HG03025 (cell line): ENCODE measurements at regions not wholly inside any gene's neighbourhood (a gene's known extent, or its start where the extent isn't known, plus 50 kb on each side); places are given as distances from the start of the nearest gene placed in this dataset.
"Not testable (repeated sequence)": the region's sequence is repeated elsewhere in the genome, so short reads cannot be mapped to it uniquely, and the experiment has no call there.

ENCODE experiments used
- ATAC-seq: cut with Tn5 transposase; IDR thresholded peaks from one replicate; pipeline ENCODE4 v1.9.1; 2021; ENCODE audit warnings: mild to moderate bottlenecking, moderate library complexity; ENCODE audit not compliant: unreplicated experiment, low FRiP score

GRCh38 chr14:55884819-55885218, 233.4 kb upstream of the PELI2 start:
- ATAC-seq, result no peak

DNA sequence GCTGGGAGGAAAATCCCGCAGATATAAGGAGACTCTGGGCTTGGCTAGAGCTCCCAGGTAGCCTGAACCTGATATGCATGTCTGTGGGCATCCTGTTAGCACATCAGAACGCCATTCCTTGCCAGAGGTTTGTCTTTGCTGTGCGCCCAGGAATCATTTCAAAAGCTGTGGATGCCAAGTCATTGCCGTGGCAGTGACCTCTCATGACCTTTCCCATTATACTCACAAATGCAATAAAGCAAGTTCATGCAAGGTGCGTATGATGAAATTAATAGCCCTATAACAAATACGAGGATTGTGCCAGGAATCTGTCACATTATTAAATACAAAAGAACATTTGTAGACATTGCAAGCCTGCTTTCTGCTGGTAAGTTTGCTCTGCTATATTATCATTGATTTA, 229.1 kb upstream of the PELI2 start:
- ATAC-seq, result no peak

DNA sequence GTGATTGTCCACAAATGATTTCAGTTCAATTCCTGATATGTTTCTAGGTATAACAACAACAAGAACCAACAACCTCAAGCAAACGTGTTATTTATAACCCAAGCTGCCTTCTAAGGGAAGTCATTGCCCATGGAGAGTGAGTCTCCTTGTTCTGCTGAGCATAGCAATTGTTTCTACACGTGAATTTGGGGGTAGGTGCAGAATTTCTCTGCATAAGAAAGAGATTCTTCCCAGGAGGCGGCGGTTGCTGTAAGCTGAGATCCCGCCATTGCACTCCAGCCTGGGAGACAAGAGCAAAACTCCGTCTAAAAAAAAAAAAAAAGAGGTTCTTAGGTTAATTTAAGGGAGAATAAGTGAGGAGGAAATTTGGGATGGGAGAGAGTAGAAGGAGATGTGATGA, 226.5 kb upstream of the PELI2 start:
- ATAC-seq, result no peak

GRCh38 chr14:55892906-55893305, 225.3 kb upstream of the PELI2 start:
- no peak for ATAC-seq

- ATAC-seq, result no peak
Measured at GRCh38 chr14:55893705-55894104, 224.5 kb upstream of the PELI2 start.

GRCh38 chr14:55897031-55897430, 221.2 kb upstream of the PELI2 start:
- ATAC-seq, result no peak

- no peak for ATAC-seq
Measured at GRCh38 chr14:55898938-55899337, 219.3 kb upstream of the PELI2 start.

GRCh38 chr14:55899531-55899930, 218.7 kb upstream of the PELI2 start:
- ATAC-seq, result no peak

DNA sequence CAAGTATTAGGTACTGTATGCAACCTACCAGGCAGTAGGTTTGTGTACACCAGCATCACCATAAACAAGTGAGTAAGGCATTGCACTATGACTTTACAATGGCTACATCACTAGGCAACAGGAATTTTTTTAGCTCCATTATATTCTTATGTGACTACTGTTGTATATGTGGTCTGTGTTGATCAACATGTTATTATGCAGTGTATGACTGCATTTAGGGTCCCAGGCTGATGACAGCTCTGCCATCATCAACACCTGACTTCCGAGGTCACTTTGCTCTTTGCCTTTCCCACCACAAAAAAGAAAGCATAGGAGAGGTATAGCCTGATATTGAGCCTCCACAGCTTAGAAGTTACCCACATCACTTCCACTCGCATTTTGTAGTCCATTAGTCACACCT, 217.5 kb upstream of the PELI2 start:
- ATAC-seq, result no peak

- no peak for ATAC-seq
Measured at GRCh38 chr14:55901291-55901690, 216.9 kb upstream of the PELI2 start.

DNA sequence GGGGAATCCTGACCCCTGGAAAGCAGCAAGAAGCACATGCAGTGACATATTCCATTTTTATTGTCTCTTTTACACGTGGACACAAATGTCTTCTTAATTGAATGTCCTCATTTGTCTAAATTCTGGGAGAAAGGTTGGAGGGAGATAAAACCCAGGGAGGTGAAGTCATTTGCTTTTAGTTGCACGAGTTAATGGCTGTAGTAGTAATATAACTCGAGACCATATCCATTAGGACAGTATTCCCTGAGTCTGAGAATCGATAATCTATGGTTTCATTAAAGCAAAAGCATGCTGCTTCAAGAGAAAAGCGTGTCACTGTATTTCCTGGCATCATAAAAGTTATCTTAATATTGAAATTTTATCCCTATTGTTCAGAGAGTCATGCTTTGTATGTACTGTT, 216.0 kb upstream of the PELI2 start:
- ATAC-seq, result no peak

- ATAC-seq, result no peak
Measured at GRCh38 chr14:55904086-55904485, 214.1 kb upstream of the PELI2 start.

DNA sequence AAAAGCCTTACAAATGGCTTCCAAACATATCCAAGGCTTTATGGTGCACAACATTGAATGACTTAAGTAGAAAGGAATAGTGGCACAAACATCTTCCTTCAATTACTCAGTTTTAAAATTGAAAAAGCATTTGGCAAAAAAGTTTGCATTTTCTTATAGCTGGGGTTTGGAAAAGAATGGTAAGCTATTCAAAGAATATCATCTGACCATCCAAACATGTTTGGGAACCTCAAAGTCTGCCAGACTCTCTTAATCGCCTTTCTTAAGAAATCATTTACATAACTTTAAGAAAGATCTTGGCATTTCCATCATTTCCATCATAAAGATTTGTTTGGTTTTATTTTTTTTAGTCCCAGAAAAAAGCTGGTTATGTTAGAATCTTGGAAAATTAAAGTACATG, 210.1 kb upstream of the PELI2 start:
- no peak for ATAC-seq

- no peak for ATAC-seq
Measured at GRCh38 chr14:55909879-55910278, 208.3 kb upstream of the PELI2 start.

DNA sequence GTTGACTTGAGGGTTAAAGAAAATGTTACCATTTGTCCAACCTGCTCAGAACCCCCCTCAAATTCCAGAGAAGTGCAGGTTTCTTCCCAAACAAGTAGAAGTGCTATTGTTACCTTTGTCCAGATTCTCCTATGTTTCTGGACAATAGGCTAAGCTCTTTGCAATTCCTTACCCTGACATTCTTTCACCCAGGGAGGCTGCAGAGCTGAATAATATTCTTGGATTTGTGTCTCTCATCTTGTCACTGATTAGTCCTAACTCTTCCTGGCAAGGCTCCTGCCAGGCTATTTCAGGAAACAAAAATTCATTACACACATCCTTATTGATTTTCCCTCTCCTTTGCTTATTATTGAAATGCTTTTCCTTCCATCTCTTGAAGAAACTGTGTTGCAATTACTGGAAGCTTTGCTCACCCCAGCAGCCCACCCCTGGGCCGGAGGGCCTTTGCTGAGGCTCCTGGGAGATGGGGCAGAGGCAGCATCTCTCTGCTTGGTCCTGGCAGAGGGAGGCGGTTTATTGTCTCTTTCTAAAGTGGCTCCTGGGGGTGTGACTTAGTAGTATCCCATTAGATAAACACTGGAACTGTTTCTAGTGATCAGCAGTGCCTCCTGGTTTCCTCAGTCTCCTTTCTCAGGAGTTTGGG, 207.5 kb upstream of the PELI2 start:
- no peak for ATAC-seq

DNA sequence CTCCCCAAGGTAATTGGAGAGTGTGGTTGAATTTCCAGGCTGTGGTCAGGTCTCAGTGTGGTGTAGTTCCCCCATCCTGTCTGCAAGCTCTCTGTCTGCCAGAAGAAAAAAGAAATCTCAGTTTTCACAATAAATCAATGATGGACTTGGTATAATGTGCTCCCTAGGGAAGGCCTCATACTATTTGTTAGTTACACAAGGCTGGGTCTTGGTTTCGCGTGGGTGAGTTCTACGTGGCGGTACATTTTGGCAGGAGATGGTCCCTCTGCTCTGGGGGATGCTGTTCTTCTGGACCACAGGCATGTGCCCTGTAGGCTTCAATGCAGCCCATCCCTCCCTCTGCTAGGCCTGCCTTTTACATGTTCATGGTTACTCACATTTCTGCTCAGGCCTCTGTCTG, 206.4 kb upstream of the PELI2 start:
- ATAC-seq, result no peak

GRCh38 chr14:55912344-55912743, 205.9 kb upstream of the PELI2 start:
- no peak for ATAC-seq

DNA sequence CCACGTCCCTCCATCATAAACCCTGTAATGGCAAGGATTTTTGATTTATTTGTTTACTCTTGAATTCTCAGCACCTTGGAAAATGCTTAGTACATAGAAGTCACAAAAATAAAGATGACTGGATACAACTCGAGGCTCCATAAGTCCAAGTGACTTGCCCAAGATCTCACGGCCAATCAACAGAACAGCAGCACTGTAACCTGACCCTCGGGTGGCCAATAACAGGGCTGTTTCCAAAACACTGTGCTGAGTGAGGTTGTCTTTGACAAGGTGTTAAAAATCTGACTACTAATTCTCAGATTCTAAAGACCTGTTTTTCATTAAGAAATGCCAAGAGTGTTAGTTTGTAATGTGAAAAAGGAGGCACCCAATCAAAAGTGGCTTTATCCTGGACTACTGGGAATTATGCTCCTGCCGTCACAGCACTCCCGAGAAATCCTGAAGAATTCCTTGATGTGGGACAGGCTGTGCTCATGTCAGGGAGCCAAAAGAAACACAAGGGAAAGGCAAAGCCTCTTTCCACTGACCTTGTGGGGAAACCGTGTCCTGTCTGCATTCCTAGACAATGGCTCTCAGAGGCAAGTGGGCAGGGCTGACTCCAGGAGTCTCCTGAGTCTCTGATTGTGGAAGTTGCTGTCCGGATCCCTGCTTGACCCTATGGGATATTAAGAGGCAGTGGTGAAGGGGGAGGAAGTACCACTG, 204.7 kb upstream of the PELI2 start:
- ATAC-seq, result no peak

- ATAC-seq, result no peak
Measured at GRCh38 chr14:55914771-55915170, 203.4 kb upstream of the PELI2 start.

- no peak for ATAC-seq
Measured at GRCh38 chr14:55915456-55915855, 202.8 kb upstream of the PELI2 start.

- ATAC-seq, result not testable (repeated sequence)
Measured at GRCh38 chr14:55919800-55920199, 198.4 kb upstream of the PELI2 start.

- no peak for ATAC-seq
Measured at GRCh38 chr14:55921511-55921910, 196.7 kb upstream of the PELI2 start.
